ENCODE measurements at regions not wholly inside any gene's neighbourhood (a gene's known extent, or its start where the extent isn't known, plus 50 kb on each side); places are given as distances from the start of the nearest gene placed in this dataset.

DNA sequence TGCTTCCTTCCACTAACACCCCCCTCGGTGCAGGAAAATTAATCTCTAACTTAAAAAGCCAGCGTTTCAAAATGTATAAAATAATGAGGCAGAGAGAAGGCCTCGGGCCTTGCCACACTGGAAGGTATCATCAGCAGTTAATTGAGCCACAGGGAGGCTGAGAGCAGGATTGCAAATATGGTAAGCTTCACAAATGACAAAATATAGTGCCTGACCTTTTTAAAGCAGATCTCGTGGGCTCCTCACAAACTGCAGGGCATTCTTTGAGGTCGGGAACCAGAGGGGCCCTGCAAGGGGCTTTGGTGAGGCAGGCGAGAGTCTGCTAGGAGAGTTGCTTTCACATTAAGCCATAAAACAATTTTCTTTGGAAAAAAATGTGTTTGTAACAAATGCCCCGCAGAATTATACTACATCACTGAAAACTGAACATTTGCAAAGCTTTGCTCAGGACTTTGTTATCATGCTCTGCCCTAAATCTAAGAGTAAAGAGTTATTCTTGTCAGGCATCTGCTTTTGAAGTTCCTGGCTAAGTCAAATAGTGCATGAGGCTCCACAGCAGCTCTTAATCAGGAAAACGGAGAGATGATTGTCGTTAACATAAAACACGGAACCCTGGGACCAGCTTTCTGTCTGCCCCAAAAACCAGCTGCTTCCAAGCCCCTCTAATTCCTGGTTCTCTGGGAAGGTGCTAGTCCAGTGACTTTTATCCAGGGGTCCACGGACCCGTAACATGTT is 61.4 kb upstream of the SYT13 start:
- no peak for DNase-seq (ENCODE audit: low read depth in 3 of 3)

DNA sequence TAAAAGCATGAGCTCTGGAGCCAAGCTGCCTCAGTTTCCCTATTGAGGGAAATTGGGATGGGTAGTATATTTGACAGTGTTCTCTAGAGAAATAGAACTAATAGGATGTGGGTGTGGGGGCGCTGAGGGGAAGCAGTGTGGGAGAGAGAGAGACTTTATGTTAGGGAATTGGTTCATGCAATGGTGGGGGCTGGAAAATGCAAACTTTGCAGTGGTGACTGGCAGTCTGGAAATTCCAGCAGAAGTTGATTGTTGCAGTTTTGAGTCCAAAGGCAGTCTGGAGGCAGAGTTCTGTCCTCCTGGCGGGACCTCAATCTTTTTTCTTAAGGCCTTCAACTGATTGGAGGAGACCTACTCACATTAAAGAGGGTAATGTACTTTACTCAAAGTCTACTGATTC is 59.4 kb upstream of the SYT13 start:
- no peak for DNase-seq (ENCODE audit: low read depth in 3 of 3)

DNA sequence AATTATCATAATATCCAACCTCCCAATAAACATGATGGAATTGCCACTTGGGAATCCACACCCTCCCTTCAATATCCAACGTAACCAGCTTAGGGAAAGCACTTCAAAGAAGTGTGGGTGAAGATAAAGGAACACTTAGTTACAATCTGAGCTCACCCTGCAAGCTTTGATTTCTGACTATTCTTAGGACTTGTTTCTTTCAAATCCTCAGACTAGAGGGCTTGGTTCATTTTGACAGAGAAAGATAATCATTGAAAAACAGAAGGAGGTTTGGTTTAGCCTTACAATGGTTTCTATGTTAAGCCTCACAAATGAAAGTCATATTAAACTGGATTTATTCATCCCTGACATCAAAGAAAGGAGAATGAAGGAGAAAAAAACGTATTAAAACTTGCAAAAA is 57.9 kb upstream of the SYT13 start:
- no peak for DNase-seq (ENCODE audit: low read depth in 3 of 3)

DNA sequence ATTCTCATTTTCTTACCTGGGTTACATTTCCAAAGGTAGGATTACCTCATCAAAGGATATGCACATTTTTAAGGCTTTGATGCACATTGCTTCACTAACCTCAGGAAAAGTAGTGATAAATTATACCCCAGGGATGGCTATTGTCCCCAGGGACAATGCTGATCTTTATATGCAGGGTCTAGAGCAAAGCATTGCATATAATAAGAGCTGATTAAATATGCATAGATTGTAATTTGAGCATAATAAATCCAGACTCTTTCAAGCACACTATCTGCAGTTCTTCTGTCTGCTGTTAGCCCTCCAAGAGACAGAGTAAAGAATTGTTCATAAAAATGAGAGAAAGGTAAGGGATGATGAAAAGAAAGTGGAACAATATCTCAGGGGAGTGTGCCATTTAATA is 57.3 kb upstream of the SYT13 start:
- DNase-seq (ENCODE audit: low read depth in 3 of 3) = no peak

DNA sequence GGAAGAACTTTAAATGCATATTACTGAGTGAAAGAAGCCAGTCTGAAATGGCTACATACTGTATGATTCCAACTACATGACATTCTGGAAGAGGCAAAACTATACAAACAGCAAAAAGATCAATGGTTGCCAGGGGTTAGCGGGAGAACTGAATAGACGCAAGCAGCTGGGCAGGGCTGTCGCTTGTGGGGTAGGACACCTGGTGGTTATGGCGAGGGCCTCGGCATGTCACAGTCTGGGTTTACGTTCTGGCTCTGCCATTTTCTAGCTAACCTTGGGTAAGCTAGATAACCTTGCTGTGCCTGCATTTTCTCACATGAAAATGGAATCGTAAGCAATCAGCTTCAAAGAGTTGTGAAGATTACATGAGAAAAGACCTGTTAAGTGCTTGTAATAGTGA is 55.2 kb upstream of the SYT13 start:
- DNase-seq (ENCODE audit: low read depth in 3 of 3) = no peak

DNA sequence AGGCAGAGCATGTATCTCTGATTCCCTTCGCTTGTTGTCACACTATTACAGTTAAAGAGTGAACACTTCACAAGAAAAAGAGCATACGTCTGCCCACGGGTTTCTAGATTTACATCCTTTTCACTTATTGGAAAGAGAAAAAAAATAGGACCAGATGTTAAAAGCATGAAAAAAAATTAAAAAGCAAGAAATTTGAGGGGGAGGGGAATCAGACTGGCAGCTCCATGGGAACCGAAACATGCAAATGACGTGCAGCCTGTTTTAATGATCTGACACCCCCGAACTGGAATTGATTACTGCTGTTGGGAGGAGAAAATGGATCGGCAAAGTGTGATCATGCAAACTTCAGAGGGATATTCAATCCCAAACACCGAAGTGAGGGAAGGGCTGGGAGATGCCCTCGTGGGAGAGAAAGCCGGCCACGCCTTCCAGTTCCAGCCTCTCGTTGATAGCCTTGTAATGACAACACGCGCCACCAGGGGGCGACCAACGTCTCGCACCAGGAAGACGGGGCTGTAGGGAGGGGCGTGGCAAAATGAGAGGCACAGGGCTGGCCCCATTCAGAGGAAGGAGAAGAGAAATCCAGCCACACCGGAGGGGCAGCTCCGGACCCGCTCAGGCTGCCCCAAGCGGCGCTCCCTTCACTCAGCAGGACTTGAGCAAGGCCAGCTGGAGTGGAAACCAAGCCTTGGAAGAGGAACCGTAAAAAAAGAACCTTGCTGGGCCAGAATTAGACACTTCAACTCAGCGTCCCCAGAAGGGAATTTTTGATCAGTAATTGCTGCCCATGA is 53.8 kb upstream of the SYT13 start:
- DNase-seq (ENCODE audit: low read depth in 3 of 3) = peak; percentile 91 to 93 (median 92)

DNA sequence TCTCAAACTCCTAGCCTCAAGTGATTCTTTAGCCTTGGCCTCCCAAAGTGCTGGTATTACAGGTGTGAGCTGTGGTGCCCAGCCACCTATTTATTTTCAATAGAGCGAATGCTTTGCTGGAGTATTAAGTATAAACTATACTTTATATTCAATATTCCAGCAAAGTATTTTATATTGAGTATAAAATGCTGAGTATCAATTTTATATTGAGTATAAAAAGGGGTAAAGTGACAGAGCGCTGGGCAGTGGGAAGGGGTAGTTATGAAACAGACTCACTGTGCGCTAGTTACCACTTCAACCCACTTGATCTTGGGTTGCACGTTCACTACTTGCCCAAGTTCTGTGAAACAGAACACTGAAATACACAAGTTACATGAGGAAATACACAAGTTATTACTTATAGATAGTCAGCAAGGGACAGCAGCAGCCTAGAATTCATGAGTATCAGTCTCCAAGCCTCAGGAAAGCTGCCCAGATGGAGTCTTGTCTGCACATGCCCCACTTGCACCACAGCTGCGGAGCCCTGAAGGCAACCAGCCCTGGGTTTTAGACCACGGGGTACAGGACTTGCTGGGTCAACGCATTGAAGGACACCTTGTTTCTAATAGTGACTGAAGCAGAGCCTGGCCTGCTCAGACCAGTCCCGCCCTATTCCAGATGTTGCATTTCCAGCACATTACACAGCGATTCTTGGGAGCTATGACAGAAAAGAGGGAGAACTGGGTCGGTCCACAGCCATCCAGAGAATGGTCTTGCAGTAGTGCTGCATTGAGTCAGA is 51.6 kb upstream of the SYT13 start:
- DNase-seq (ENCODE audit: low read depth in 3 of 3) = no peak

DNA sequence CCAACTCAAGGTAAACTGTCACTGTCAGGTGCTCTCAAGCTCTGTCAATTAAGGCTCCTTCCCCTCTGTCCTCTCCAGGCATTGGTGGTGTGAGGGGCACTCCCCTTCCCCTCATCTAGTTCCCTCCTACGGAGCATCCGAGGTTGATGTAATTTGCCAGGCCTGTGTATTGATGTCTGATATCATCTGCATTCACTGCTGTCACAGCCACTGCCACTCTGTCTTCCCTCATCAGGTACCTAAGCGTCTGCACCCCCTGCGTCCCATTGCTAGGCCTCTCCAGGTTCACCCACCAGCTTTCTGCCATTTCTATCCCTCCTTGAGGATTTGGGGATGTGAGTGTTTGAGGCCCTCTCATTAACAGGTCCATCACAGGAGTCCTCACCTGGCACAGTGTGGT is 50.0 kb upstream of the SYT13 start:
- DNase-seq (ENCODE audit: low read depth in 3 of 3) = no peak

All from stimulated activated CD4-positive, alpha-beta T cell treated with anti-CD3 and anti-CD28 coated beads, TNF-alpha, amount 100 ng/mL, for 24 hours (primary cell).